Activated T-cell treated with anti-CD3 and anti-CD28 coated beads, Interleukin-2, amount 50 U/mL, for 48 hours (primary cell): ENCODE measurements at regions not wholly inside any gene's neighbourhood (a gene's known extent, or its start where the extent isn't known, plus 50 kb on each side); places are given as distances from the start of the nearest gene placed in this dataset.

ENCODE experiments used
- DNase-seq, 2 experiments: peaks; one replicate each; pipeline ENCODE4 v3.0.0-alpha.2; 2020

GRCh38 chr3:24853685-24854490 lies 359.2 kb upstream of the THRB start:
- no peak for DNase-seq

DNA sequence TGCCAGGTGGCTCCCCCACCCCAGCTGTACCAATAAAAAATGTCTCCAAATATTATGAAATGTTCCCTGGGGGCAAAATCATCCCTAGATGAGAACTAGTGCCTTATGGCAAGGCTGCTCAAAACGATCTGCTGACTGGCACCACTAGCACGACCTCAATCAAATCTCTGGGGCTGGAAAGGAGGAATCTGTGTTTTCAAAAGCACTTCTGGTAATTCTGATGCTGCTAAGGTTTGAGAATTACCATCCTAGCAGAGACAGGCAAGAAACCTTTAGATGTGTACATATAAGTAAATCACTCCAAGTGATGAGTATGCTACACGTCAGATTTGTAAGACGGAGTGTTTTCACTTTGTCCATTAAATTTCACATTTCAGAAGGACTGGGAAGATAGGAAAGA lies 360.1 kb upstream of the THRB start:
- no peak for DNase-seq

- no peak for DNase-seq
These were observed 363.3 kb upstream of the THRB start for GRCh38 chr3:24857945-24858344.

DNA sequence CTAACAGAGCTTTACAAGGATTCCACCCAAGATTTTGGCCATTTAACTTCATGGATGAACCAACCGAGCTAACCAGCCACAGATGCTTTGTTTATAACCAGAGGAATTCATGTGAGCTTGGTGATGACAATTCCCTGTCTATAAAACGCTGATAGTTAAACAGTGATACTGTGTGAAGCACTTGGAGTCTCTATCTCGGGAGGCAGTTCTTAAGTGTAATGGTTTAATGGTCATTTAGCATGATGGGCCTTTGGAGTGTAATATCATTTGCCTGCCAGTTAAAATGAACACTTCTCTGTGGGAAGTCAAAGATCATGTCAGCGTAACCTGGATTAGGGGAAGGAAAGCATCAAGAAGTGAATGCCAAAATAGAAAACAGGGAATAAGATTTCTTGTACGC lies 368.6 kb upstream of the THRB start:
- DNase-seq: no peak

- DNase-seq: no peak
These were observed 373.1 kb upstream of the THRB start for GRCh38 chr3:24867783-24868182.

- DNase-seq: no peak
These were observed 386.6 kb upstream of the THRB start for GRCh38 chr3:24881239-24881638.

DNA sequence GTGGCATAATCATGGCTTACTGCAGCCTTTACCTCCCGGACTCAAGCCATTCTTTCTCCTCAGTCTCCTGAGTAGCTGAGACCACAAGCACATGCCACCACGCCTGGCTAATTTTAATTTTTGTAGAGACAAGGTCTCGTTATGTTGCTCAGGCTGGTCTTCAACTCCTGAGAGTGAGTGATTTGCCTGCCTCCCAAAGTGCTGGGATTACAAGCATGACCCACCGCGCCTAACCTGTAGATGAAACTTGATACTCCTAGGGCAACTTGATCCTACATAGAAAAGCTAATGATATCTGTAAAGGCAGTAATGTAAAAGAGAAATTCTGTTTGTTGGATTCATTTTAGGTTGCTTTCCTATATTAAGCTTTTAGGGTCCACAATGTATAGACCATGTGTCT lies 391.9 kb upstream of the THRB start:
- no peak for DNase-seq

DNA sequence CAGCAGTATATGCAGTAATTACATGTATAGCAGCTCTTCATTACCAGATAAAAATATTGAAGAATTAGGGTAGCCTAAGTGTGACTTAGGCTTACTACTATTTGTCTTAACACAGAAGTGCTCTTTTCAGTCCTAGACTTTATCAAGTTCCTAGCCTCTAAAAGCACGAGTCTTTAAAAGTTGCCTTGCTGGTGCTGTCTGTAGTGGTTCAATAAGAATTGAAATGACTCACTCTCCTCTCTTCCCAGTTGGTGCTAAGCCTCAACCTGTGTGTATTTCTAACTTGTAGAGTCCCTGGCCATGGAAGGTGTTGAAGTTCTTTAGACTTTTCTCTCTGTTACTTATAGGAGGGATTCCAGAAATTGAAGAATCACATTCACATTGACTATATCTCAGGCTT lies 395.4 kb upstream of the THRB start:
- no peak for DNase-seq

DNA sequence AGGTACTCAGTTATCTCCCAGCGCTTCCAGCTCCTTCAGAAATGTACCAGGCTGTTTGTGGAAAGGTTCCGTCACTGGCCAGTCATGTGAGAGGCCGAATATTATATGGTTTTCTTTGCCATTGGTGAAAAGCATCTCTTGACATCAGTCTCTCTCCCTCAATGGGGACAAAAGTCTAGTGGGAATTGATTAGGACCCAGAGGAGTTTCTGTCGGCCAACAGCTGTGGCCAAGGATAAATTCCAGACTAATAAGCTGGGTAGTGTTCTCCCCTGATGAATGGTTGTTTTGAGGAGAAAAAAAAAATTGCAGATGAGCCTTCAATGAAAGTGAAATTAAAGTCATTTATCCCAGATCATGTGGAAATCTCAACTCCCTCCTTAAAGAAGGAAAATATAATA lies 404.7 kb upstream of the THRB start:
- DNase-seq: no peak

DNA sequence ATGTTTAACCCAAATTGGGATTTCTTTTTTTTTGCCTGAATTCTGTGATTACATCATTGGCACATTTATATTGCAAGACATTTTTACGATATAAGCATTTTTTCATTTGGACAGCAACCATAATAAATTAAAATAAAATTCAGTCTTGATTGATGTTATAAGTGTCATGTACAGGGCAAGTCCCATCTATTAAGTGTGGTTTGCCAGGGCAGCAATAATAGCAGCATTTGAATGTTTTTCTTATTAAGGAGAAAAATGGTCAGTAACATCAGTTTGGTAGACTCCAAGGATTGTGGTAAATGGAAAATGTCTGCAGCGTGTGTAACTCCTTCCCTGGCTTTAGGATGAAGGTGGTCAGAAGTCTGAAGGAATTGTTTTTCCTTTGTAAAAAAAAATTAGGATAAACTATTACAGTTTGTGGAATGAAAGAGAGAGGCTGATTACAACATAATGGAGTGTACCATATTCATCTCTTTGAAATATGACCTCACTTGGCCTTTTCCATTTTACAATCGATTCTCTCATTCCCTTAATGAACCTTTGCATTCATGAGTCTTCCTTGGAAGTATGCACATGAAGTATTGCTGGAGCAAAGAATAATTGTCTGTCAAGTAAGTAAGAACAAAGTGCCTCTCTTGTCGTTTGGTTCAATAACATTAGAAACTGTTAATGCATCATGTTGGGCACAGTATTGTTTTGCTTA lies 405.4 kb upstream of the THRB start:
- DNase-seq: no peak

DNA sequence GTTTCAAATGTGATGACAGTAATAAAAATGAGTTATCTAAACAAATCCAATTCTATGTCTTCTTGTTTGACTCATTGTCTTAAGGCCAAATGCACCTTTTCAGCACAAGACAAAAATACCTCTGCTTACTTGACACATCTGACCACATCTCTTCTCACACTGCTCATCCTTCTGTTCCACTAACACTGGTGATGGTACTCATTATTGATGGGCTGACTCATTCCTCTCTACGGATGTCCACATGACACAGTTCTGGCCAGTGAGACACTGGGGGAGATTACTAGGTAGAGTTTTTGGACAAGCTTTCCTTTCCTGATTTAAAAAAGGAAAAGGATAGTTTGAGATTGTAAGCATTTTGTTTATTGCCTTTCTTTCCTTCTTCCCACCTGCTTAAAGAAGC lies 410.6 kb upstream of the THRB start:
- DNase-seq: no peak

- no peak for DNase-seq
These were observed 412.5 kb upstream of the THRB start for GRCh38 chr3:24907106-24907505.

DNA sequence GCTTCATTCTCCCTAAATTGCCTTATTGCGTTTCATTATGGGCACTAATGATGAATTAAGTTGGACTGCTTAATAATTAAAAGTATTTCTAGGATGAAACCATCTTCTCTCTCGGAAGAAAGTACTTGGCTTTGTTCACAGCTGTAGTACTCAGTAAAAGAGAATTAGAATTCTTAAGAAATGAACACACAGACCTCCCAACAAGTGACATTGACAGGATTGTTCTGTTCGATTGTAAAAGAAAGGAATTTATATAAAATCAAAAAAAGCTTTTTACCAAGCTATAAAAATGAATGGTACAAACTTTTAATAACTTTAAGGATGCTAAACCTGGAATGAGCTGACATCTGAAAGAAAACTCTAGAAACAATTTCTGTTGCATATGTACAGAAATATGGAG lies 416.4 kb upstream of the THRB start:
- DNase-seq: no peak

- DNase-seq: no peak
These were observed 421.0 kb upstream of the THRB start for GRCh38 chr3:24915639-24916038.

DNA sequence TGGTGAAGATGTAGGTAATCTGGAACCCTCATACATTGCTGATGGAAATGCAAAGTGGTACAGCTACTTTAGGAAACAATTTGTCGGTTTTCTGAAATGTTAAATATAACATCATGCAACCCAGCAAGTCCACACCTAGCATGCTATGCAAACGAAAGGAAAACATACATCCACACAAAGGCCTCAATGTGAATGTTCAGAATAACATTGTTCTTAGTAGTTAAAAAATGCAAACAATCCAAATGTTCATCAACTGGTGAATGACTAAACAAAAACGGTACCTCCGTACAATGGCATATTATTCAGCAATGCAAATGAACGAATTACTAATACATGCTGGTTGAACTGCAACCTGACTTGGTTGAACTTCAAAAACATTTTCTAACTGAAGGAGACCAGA lies 423.3 kb upstream of the THRB start:
- DNase-seq: no peak

- no peak for DNase-seq
These were observed 428.9 kb upstream of the THRB start for GRCh38 chr3:24923570-24923969.

DNA sequence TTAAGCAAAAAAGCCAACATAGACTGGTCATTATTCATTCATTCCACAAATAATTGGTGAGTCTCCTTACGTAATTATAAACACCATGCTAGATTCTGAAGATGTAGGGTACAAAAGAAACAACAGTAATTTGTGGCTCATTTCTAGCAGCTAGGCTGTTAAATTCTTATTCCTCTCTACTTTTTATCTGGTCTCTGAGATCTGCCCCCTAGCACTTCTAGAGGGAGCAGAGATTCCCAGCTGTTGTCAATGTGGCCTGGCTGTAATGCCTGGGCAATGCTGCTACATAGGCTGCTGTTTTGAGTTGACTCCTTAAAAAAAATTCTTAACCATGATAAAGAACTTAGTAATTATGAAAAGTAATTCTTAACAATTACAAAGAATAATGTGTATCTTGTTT lies 434.9 kb upstream of the THRB start:
- no peak for DNase-seq

- DNase-seq: no peak
These were observed 438.8 kb upstream of the THRB start for GRCh38 chr3:24933401-24933800.

GRCh38 chr3:24936574-24936973 lies 441.9 kb upstream of the THRB start:
- no peak for DNase-seq

- no peak for DNase-seq
These were observed 442.6 kb upstream of the THRB start for GRCh38 chr3:24937228-24937627.

- DNase-seq: no peak
These were observed 443.1 kb upstream of the THRB start for GRCh38 chr3:24937780-24938179.

DNA sequence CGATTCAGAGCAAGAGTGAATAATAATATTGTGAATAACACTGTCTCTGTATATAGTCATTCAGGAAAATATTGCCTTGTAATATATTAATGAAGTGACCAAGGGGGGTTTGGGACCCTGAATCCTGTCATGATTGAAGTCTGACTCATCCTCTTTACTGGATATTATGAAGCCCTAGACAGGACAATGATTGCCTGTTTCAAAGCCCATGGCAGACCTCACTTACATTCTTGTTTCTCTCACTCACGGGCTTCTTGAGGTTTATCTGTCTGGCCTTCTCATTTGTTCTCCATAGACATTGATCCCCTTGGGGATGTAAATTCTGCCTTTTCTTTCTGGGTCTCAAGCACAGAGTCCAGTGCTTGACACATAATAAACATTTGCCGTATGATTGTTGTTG lies 449.3 kb upstream of the THRB start:
- no peak for DNase-seq

DNA sequence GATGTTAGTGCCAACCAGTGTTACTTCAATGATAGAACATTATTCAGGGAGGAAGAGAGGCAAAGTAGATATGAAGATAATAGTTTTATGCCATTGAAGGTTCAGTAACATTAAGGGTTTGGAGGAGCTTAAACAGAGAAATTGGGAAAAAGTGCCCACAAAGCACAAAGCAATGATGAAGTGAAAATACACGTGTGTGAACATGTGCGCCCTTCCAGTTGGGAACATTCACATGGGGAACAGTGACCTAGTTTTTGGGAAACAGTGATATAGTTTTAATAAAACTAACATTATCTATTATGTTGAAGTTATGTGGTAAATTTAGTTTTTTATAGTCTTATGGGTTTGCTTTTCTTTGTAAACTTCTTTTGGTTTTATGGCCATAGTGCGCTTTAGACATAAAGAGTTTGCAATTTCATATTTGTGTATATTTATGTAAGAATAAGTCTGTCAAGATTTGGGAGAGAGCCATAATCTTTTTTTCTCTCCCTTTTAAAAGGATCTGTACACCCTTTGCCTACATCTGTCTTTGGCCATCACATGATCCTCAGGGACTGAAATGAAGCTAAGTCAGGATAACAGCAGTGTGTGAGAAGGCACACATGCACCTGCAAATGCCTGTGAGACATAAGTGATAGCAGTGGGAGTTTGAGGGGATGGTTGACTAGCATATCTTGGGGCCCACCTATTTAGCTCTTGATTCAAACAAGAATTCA lies 450.3 kb upstream of the THRB start:
- DNase-seq: no peak

DNA sequence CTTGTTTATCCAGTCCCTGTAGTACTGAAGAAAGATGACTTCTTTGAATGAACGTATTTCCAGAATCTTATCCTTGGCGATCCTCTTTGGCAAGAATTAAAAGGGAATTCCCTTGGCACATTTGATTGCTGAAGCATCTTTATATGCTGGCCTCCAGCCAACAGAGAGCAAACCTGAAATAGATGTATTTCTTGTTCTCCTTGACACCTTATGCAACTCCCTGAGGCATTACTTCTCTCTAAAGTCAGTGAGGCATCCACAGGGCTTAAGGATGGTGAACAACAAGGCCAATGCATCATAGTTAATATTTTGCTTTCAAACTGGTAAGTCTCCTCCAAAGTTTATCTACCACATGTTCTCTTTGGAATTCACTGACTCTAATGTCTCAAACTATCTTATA lies 450.9 kb upstream of the THRB start:
- no peak for DNase-seq
